ENCODE measurements at regions not wholly inside any gene's neighbourhood (a gene's known extent, or its start where the extent isn't known, plus 50 kb on each side); places are given as distances from the start of the nearest gene placed in this dataset.

DNA sequence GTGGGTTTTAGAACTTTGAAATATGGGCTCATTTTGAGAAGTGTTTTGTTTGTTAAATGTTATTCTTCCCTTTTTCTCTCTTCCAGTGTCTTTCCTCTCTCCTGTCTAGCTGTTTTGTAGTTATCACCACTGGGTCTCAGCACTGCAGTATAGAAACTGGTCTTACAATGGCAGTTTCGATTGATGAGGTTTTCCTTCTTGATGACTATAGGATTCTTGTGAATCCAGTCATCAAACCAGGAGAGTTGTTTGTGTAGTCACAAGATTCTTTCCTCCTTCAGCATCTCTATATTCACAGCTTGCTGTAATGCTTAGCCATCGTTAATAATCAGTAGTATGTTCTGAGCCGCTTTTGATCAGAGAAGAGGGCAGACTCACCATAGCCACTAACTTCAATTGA, 172.3 kb downstream of the OGFRL1 start:
- TF ChIP-seq SIN3A (IDR thresholded peaks at IDR 0.05; ENCODE audit: borderline replicate concordance, insufficient read depth, low read length) (no peak), POLR2AphosphoS5 (IDR thresholded peaks at IDR 0.05; ENCODE audit: low read depth, low read length) (no peak)
- TF ChIP-seq, protein P1, sequence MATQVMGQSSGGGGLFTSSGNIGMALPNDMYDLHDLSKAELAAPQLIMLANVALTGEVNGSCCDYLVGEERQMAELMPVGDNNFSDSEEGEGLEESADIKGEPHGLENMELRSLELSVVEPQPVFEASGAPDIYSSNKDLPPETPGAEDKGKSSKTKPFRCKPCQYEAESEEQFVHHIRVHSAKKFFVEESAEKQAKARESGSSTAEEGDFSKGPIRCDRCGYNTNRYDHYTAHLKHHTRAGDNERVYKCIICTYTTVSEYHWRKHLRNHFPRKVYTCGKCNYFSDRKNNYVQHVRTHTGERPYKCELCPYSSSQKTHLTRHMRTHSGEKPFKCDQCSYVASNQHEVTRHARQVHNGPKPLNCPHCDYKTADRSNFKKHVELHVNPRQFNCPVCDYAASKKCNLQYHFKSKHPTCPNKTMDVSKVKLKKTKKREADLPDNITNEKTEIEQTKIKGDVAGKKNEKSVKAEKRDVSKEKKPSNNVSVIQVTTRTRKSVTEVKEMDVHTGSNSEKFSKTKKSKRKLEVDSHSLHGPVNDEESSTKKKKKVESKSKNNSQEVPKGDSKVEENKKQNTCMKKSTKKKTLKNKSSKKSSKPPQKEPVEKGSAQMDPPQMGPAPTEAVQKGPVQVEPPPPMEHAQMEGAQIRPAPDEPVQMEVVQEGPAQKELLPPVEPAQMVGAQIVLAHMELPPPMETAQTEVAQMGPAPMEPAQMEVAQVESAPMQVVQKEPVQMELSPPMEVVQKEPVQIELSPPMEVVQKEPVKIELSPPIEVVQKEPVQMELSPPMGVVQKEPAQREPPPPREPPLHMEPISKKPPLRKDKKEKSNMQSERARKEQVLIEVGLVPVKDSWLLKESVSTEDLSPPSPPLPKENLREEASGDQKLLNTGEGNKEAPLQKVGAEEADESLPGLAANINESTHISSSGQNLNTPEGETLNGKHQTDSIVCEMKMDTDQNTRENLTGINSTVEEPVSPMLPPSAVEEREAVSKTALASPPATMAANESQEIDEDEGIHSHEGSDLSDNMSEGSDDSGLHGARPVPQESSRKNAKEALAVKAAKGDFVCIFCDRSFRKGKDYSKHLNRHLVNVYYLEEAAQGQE (IDR thresholded peaks at IDR 0.05; ENCODE audit: insufficient read depth in 1 of 2, low read depth in 2 of 2, low read length in 2 of 2): no peak

Measured in PFSK-1 (cell line).